CD14-positive monocyte (primary cell): ENCODE measurements at regions not wholly inside any gene's neighbourhood (a gene's known extent, or its start where the extent isn't known, plus 50 kb on each side); places are given as distances from the start of the nearest gene placed in this dataset.

Experiments used
- DNase-seq, 3 donors: peaks; one replicate each; pipeline ENCODE4 v3.0.0-alpha.2; 2011 to 2022
- H2AFZ ChIP-seq: 2 replicates; pipeline ENCODE4 v1.6.0; 2012; ENCODE audit warnings: mild to moderate bottlenecking, low read depth, low read length, inconsistent platforms; ENCODE audit not compliant: insufficient read depth, poor library complexity, severe bottlenecking
- H3K27ac ChIP-seq, 2 donors: 1 replicate in 1 of 2; 2 replicates in 1 of 2; pipeline ENCODE4 v1.5.1; 2012 to 2013; ENCODE audit warnings: low read length in 2 of 2, control low read depth in 1 of 2, inconsistent platforms in 1 of 2, low read depth in 1 of 2, mild to moderate bottlenecking in 1 of 2
- H3K27me3 ChIP-seq, 2 donors: one replicate each; pipeline versions ENCODE4 v1.6.0 to v1.6.1; 2011 to 2013; ENCODE audit warnings: low read length in 2 of 2; ENCODE audit not compliant: control insufficient read depth in 2 of 2, insufficient read depth in 2 of 2
- H3K36me3 ChIP-seq, 2 donors: replicated peaks in 1 of 2; 1 replicate in 1 of 2; 2 replicates in 1 of 2; pipeline versions ENCODE4 v1.5.1 to v1.6.1; 2012 to 2013; ENCODE audit warnings: low read length in 2 of 2, control low read depth in 1 of 2, inconsistent platforms in 1 of 2, mild to moderate bottlenecking in 1 of 2; ENCODE audit not compliant: insufficient read depth in 2 of 2, control insufficient read depth in 1 of 2
- H3K4me1 ChIP-seq, 2 donors: 1 replicate in 1 of 2; 2 replicates in 1 of 2; pipeline versions ENCODE4 v1.5.1 to v1.6.1; 2012 to 2013; ENCODE audit warnings: low read length in 2 of 2, control low read depth in 1 of 2, inconsistent platforms in 1 of 2, mild to moderate bottlenecking in 1 of 2, moderate library complexity in 1 of 2; ENCODE audit not compliant: insufficient read depth in 2 of 2, control insufficient read depth in 1 of 2
- H3K4me2 ChIP-seq: replicated peaks from 2 replicates; pipeline ENCODE3; 2012; ENCODE audit warnings: low read length, moderate library complexity, mild to moderate bottlenecking; ENCODE audit not compliant: poor library complexity, severe bottlenecking; ENCODE audit errors: extremely low read depth
- H3K4me3 ChIP-seq, 3 experiments: fragments of 200-600 bp in 1 of 3; sonication (generic) in 1 of 3; replicated peaks in 1 of 3; 1 replicate in 2 of 3; 2 replicates in 1 of 3; pipeline ENCODE4 v1.5.1; 2011 to 2013; ENCODE audit warnings: low read length in 3 of 3, mild to moderate bottlenecking in 3 of 3, control low read depth in 2 of 3, low read depth in 2 of 3, inconsistent platforms in 1 of 3, moderate library complexity in 1 of 3
- H3K79me2 ChIP-seq: 2 replicates; pipeline ENCODE4 v1.6.0; 2012; ENCODE audit warnings: mild to moderate bottlenecking, control low read depth, inconsistent platforms, low read length, moderate library complexity; ENCODE audit not compliant: insufficient read depth
- H3K9ac ChIP-seq: 2 replicates; pipeline ENCODE4 v1.6.0; 2017; ENCODE audit warnings: low read length, mild to moderate bottlenecking; ENCODE audit not compliant: insufficient read depth, poor library complexity, severe bottlenecking
- H3K9me3 ChIP-seq, 2 donors: replicated peaks in 1 of 2; 1 replicate in 1 of 2; 2 replicates in 1 of 2; pipeline versions ENCODE4 v1.5.1 to v1.6.1; 2012 to 2013; ENCODE audit warnings: low read length in 2 of 2, control low read depth in 1 of 2; ENCODE audit not compliant: control insufficient read depth in 1 of 2, insufficient read depth in 1 of 2
- H4K20me1 ChIP-seq: 2 replicates; pipeline ENCODE4 v1.6.0; 2012; ENCODE audit warnings: mild to moderate bottlenecking, low read length, control low read depth, moderate library complexity; ENCODE audit not compliant: insufficient read depth
- H3K27ac Mint-ChIP-seq, 7 donors: one replicate each; pipeline ENCODE4 v1.8.0; 2020; ENCODE audit warnings: mild to moderate bottlenecking in 7 of 7, mixed read lengths in 7 of 7, moderate library complexity in 6 of 7, inconsistent platforms in 2 of 7
- H3K27me3 Mint-ChIP-seq, 3 donors: one replicate each; pipeline ENCODE4 v1.8.0; 2021 to 2022; ENCODE audit warnings: low read depth in 3 of 3, mild to moderate bottlenecking in 3 of 3, mixed read lengths in 3 of 3, moderate library complexity in 3 of 3, inconsistent platforms in 1 of 3
- H3K36me3 Mint-ChIP-seq, 2 donors: one replicate each; pipeline ENCODE4 v1.8.0; 2020; ENCODE audit warnings: mixed read lengths in 2 of 2, inconsistent platforms in 1 of 2, mild to moderate bottlenecking in 1 of 2
- H3K4me1 Mint-ChIP-seq: one replicate; pipeline ENCODE4 v1.8.0; 2020; ENCODE audit warnings: mild to moderate bottlenecking, mixed read lengths
- H3K4me3 Mint-ChIP-seq, 2 donors: one replicate each; pipeline ENCODE4 v1.8.0; 2020; ENCODE audit warnings: mild to moderate bottlenecking in 2 of 2, mixed read lengths in 2 of 2, moderate library complexity in 1 of 2
- H3K9me3 Mint-ChIP-seq, 7 donors: one replicate each; pipeline ENCODE4 v1.8.0; 2020 to 2022; ENCODE audit warnings: mixed read lengths in 7 of 7, mild to moderate bottlenecking in 6 of 7, moderate library complexity in 6 of 7, inconsistent platforms in 2 of 7
- WGBS: methylation state at CpG from one replicate; pipeline ENCODE4 v1.1.5; 2013; ENCODE audit warnings: missing lambda C conversion rate; ENCODE audit not compliant: insufficient coverage; 5-methylcytosine and 5-hydroxymethylcytosine counted together
- intact Hi-C, 2 donors: fragments of 100-400 bp; cut with micrococcal nuclease; formaldehyde crosslinking; loops; one replicate each; pipeline versions ENCODE4 v1.15.0 to v1.15.1; 2023
- TF ChIP-seq, protein P1 (sequence below): fragments of 200-600 bp; IDR thresholded peaks from one replicate; pipeline ENCODE4 v1.8.0; 2022; ENCODE audit warnings: antibody characterized with exemption, mild to moderate bottlenecking

DNA sequence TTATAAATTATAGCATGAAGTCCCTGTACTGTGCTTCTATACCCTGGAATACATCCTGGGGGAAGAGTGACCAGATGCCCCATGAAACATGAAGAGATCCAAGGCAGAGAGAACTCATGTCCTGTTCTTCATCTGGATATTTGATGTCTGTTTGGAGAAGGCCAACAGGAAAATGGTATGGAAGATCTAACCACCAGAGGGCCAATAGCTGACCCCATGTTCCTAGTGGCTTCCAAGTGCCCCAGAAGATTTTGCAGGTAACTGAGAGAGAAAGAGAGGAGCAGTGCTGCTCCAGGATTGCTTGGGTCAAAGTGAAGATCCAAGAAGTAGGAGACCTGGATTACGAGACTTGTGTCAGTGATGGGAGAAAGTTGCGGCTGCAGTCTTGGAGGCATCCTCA is 90.2 kb upstream of the TSPAN5 start:
- H3K4me3 ChIP-seq: no peak overlapping the region
- no peaks in the 10 kb centered on the region for H3K36me3 ChIP-seq
- Mint-ChIP-seq H3K9me3 (peaks cover 0 to 4% (median 0%) of the 10 kb centered on the region in 7 donors), H3K4me1 (no peaks in the 10 kb centered on the region), H3K4me3 (no peak overlapping the region), H3K27ac (no peak overlapping the region), H3K36me3 (no peaks in the 10 kb centered on the region), H3K27me3 (no peaks in the 10 kb centered on the region)
- no peaks in the 10 kb centered on the region for H3K79me2 ChIP-seq
- H3K4me2 ChIP-seq: no peak overlapping the region
- no peaks in the 10 kb centered on the region for H3K27me3 ChIP-seq
- no peaks in the 10 kb centered on the region for H3K4me1 ChIP-seq
- no peak overlapping the region for H2AFZ ChIP-seq
- H3K9me3 ChIP-seq: no peaks in the 10 kb centered on the region
- no peak overlapping the region for H3K27ac ChIP-seq
- no peak overlapping the region for H3K9ac ChIP-seq
- WGBS: 84% methylated on average over 2 of the region's 2 CpGs
- intact Hi-C loops: no loop called here
- DNase-seq: no peak
- H4K20me1 ChIP-seq: no peaks in the 10 kb centered on the region
- TF ChIP-seq, protein P1, sequence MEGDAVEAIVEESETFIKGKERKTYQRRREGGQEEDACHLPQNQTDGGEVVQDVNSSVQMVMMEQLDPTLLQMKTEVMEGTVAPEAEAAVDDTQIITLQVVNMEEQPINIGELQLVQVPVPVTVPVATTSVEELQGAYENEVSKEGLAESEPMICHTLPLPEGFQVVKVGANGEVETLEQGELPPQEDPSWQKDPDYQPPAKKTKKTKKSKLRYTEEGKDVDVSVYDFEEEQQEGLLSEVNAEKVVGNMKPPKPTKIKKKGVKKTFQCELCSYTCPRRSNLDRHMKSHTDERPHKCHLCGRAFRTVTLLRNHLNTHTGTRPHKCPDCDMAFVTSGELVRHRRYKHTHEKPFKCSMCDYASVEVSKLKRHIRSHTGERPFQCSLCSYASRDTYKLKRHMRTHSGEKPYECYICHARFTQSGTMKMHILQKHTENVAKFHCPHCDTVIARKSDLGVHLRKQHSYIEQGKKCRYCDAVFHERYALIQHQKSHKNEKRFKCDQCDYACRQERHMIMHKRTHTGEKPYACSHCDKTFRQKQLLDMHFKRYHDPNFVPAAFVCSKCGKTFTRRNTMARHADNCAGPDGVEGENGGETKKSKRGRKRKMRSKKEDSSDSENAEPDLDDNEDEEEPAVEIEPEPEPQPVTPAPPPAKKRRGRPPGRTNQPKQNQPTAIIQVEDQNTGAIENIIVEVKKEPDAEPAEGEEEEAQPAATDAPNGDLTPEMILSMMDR: no peak

DNA sequence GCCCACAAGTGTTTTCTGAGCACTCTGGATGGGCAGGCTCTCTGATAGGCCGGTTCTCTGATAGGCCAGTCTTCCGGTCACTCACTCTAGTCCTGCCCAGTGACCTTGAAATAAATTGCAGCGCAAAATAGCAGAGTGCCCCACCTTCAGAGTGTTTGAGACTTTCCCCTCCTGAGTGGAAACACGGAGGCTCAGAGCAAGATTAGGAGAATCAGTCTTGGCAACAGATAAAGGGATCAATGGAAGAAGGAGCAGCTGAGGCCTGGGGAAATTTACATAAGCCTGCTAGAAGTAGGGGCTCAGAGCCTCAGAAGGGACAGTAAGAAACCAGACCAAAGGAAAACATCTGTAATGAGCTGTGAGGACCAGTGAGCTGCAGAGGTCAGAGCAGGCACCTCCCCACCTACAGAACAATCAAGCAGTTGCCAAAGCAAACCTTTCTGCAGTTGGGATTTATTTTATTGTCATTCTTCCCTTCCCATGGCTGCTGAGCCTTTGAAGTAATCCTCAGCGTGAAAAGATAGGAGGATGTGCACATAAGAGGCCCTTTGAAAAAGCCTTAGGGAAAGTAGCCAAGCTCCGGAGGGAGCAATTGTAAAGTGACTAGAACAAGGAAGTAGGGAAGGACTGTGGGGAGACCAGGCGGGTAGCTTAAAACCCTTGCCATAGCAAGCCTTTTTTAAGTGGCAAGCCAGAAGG is 89.1 kb upstream of the TSPAN5 start:
- TF ChIP-seq, protein P1: no peak
- Mint-ChIP-seq H3K27ac (no peak overlapping the region), H3K4me3 (no peak overlapping the region), H3K36me3 (no peaks in the 10 kb centered on the region), H3K4me1 (no peaks in the 10 kb centered on the region), H3K27me3 (no peaks in the 10 kb centered on the region), H3K9me3 (peaks cover 0 to 4% (median 0%) of the 10 kb centered on the region in 7 donors)
- H3K9ac ChIP-seq: no peak overlapping the region
- H3K4me1 ChIP-seq: no peaks in the 10 kb centered on the region
- no peak overlapping the region for H3K27ac ChIP-seq
- no peak overlapping the region for H2AFZ ChIP-seq
- DNase-seq: no peak
- H3K4me2 ChIP-seq: no peak overlapping the region
- H3K79me2 ChIP-seq: no peaks in the 10 kb centered on the region
- no peaks in the 10 kb centered on the region for H3K9me3 ChIP-seq
- WGBS: 100% methylated on average over 7 of the region's 7 CpGs
- no peak overlapping the region for H3K4me3 ChIP-seq
- intact Hi-C loops: no loop called here
- H3K36me3 ChIP-seq: no peaks in the 10 kb centered on the region
- no peaks in the 10 kb centered on the region for H3K27me3 ChIP-seq
- H4K20me1 ChIP-seq: no peaks in the 10 kb centered on the region
